ENCODE measurements at regions not wholly inside any gene's neighbourhood (a gene's known extent, or its start where the extent isn't known, plus 50 kb on each side); places are given as distances from the start of the nearest gene placed in this dataset.

DNA sequence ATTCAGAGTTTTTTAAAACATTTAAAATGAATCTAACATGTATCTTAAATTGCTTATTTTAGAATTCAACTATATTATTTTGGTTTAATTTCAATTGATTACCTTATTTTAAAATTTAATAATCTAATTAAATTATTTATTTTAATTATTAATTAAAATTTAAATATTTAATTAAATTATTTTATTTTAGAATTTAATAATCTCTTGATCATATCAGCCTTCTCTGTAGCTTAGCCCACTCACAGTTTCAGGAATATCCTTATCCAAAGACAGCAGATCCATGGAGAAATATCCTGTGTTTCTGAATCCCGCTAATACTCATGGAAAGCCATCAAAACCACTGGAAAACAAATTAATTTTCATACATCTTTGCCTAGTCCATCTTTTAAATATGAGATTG, 1669.2 kb downstream of the PCDH9 start:
- Histone ChIP-seq H3K4me3 (no peak overlapping the region), H3K36me3 (ENCODE audit: low read depth) (no peaks in the 10 kb centered on the region), H3K9me3 (peaks cover 33% of the 10 kb centered on the region), H3K4me1 (ENCODE audit: low read depth) (no peaks in the 10 kb centered on the region)
- intact Hi-C loops (cut with DNase I, micrococcal nuclease): no loop called here
- DNase-seq (no peak), ATAC-seq (no peak)
- no peak for TF ChIP-seq CTCF (IDR thresholded peaks at IDR 0.05)

GRCh38 chr13:65555962-65556361, 1674.2 kb downstream of the PCDH9 start:
- no peak overlapping the region for H3K4me3 ChIP-seq
- no peak for DNase-seq
- TF ChIP-seq CTCF (IDR thresholded peaks at IDR 0.05): no peak
- H3K9me3 ChIP-seq: peaks cover 35% of the 10 kb centered on the region
- H3K4me1 ChIP-seq (ENCODE audit: low read depth): no peaks in the 10 kb centered on the region
- H3K36me3 ChIP-seq (ENCODE audit: low read depth): no peaks in the 10 kb centered on the region
- ATAC-seq: no peak
- intact Hi-C loops (cut with DNase I, micrococcal nuclease): no loop called here

GRCh38 chr13:65553096-65553727, 1676.9 kb downstream of the PCDH9 start:
- no peak overlapping the region for H3K4me3 ChIP-seq
- intact Hi-C loops (cut with DNase I, micrococcal nuclease): no loop called here

GRCh38 chr13:65551208-65551607, 1678.9 kb downstream of the PCDH9 start:
- Histone ChIP-seq H3K9me3 (peaks cover 31% of the 10 kb centered on the region), H3K4me3 (no peak overlapping the region), H3K4me1 (ENCODE audit: low read depth) (no peaks in the 10 kb centered on the region), H3K36me3 (ENCODE audit: low read depth) (no peaks in the 10 kb centered on the region)
- no peak for TF ChIP-seq CTCF (IDR thresholded peaks at IDR 0.05)
- DNase-seq: no peak
- intact Hi-C loops (cut with DNase I, micrococcal nuclease): no loop called here
- ATAC-seq: no peak

More at GRCh38 chr13:65553096-65553727, 1676.9 kb downstream of the PCDH9 start:
- Histone ChIP-seq H3K9me3 (peaks cover 30% of the 10 kb centered on the region), H3K36me3 (ENCODE audit: low read depth) (no peaks in the 10 kb centered on the region), H3K4me1 (ENCODE audit: low read depth) (no peaks in the 10 kb centered on the region)
- no peak for TF ChIP-seq CTCF (IDR thresholded peaks at IDR 0.05)
- ATAC-seq: no peak
- no peak for DNase-seq

DNA sequence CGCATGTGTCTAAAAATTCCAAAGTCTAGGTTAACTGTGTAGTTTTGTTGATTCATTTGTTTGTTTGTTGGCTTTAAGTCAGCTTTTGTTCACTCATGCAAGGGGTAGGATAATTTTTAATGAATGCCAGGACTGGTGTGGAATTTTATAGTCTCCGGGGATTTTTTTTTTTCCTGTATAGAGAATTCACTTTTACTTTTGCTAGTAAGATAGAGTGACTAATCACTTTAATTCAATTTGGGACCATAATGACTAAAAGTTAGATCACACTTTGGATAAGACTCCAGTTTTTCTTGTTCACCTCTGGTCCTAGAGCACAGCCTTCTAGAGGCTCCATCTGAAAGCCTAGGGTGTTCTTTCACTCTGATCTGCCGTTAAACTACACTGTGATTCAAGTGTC, 1690.0 kb downstream of the PCDH9 start:
- ATAC-seq (no peak), DNase-seq (no peak)
- TF ChIP-seq CTCF (IDR thresholded peaks at IDR 0.05): no peak
- intact Hi-C loops (cut with DNase I, micrococcal nuclease): no loop called here
- H3K36me3 ChIP-seq (ENCODE audit: low read depth): no peaks in the 10 kb centered on the region
- no peaks in the 10 kb centered on the region for H3K4me1 ChIP-seq (ENCODE audit: low read depth)
- no peak overlapping the region for H3K4me3 ChIP-seq
- H3K9me3 ChIP-seq: peaks cover 26% of the 10 kb centered on the region

GRCh38 chr13:65535370-65535769, 1694.8 kb downstream of the PCDH9 start:
- no peak for ATAC-seq
- no peak for TF ChIP-seq CTCF (IDR thresholded peaks at IDR 0.05)

More at GRCh38 chr13:65535370-65535769, 1694.8 kb downstream of the PCDH9 start:
- H3K4me1 ChIP-seq (ENCODE audit: low read depth): no peaks in the 10 kb centered on the region
- intact Hi-C loops (cut with DNase I, micrococcal nuclease): no loop called here
- H3K4me3 ChIP-seq: no peak overlapping the region
- no peak for DNase-seq
- H3K36me3 ChIP-seq (ENCODE audit: low read depth): no peaks in the 10 kb centered on the region
- peaks cover 31% of the 10 kb centered on the region for H3K9me3 ChIP-seq

All from mucosa of descending colon (tissue), 3 donors.